Breast epithelium (tissue), 3 donors: ENCODE measurements at regions not wholly inside any gene's neighbourhood (a gene's known extent, or its start where the extent isn't known, plus 50 kb on each side); places are given as distances from the start of the nearest gene placed in this dataset.

ENCODE experiments used
- CTCF ChIP-seq, 3 donors: fragments of 450-650 bp; IDR thresholded peaks; one replicate each; pipeline ENCODE4 v1.5.1; 2016 to 2017; ENCODE audit warnings: antibody characterized with exemption in 3 of 3, mild to moderate bottlenecking in 3 of 3, moderate library complexity in 3 of 3
- POLR2A ChIP-seq: fragments of 450-650 bp; IDR thresholded peaks from one replicate; pipeline ENCODE4 v1.6.1; 2016; ENCODE audit warnings: antibody characterized with exemption, mild to moderate bottlenecking, moderate library complexity

DNA sequence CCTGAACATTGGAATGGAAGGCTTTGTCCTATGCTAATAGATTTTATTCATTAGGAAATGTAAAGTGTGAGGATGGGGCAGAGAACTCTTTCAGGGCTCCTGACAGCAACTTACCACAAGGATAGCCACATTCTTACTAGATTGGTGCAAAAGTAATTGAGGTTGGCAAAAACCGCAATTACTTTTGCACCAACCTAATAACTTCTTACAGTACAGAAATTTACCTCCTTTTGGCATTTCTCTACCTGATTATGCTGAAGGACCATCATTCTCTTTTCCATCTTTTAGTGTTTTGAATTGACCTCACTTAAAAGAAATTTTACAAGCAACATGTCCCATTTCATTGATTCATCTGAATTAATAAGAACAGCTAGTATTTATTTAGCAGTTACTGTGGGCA, 109.2 kb upstream of the AP1S2 start:
- TF ChIP-seq CTCF (IDR thresholded peaks at IDR 0.05) (no peak), POLR2A (no peak)
